ENCODE measurements at regions not wholly inside any gene's neighbourhood (a gene's known extent, or its start where the extent isn't known, plus 50 kb on each side); places are given as distances from the start of the nearest gene placed in this dataset.

GRCh38 chr6:163665464-163665863 is 250.9 kb downstream of the QKI start:
- ATAC-seq (ENCODE audit: low FRiP score) (no peak), DNase-seq (ENCODE audit: low spot score) (no peak)
- TF ChIP-seq CTCF (IDR thresholded peaks at IDR 0.05), result no peak

- TF ChIP-seq CTCF (IDR thresholded peaks at IDR 0.05), result no peak
- DNase-seq (ENCODE audit: low spot score) (no peak), ATAC-seq (ENCODE audit: low FRiP score) (no peak)
These were observed 249.1 kb downstream of the QKI start for GRCh38 chr6:163663575-163663974.

DNA sequence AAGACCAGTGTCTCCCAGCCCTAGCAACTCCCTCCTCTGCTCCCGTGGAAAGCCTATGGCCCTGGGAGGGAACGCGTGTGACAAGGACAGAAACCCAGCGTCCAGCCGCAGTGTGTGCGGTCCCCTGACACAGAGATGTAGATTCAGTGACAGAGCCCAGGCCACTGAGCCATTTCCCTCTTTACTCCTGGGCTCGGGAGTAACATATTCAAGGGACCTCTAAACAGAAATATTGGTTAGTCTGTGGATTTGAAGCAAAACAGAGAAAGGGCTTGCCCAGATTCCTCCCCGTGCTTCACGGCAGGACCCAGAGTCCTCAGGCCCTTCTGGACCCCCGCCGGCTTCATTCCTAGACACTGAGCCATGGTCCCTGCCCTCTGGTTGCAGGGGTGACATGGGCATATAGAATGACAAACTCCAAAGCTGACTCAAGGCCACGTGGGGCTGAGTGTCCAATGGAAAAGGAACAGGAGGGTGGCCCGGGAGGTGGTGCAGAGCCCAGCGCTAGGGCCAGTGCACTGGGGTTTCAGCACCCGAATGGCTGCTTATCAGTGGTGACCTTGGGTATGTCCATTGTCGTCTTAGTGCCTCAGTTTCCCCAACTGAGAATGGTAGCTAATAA is 248.2 kb downstream of the QKI start:
- DNase-seq (ENCODE audit: low spot score) (no peak), ATAC-seq (ENCODE audit: low FRiP score) (no peak)
- no peak for TF ChIP-seq CTCF (IDR thresholded peaks at IDR 0.05)

- DNase-seq (ENCODE audit: low spot score) (no peak), ATAC-seq (ENCODE audit: low FRiP score) (no peak)
- TF ChIP-seq CTCF (IDR thresholded peaks at IDR 0.05), result no peak
These were observed 246.8 kb downstream of the QKI start for GRCh38 chr6:163661272-163661671.

GRCh38 chr6:163659803-163660202 is 245.3 kb downstream of the QKI start:
- no peak for ATAC-seq (ENCODE audit: low FRiP score)
- no peak for DNase-seq (ENCODE audit: low spot score)
- TF ChIP-seq CTCF (IDR thresholded peaks at IDR 0.05), result no peak

DNA sequence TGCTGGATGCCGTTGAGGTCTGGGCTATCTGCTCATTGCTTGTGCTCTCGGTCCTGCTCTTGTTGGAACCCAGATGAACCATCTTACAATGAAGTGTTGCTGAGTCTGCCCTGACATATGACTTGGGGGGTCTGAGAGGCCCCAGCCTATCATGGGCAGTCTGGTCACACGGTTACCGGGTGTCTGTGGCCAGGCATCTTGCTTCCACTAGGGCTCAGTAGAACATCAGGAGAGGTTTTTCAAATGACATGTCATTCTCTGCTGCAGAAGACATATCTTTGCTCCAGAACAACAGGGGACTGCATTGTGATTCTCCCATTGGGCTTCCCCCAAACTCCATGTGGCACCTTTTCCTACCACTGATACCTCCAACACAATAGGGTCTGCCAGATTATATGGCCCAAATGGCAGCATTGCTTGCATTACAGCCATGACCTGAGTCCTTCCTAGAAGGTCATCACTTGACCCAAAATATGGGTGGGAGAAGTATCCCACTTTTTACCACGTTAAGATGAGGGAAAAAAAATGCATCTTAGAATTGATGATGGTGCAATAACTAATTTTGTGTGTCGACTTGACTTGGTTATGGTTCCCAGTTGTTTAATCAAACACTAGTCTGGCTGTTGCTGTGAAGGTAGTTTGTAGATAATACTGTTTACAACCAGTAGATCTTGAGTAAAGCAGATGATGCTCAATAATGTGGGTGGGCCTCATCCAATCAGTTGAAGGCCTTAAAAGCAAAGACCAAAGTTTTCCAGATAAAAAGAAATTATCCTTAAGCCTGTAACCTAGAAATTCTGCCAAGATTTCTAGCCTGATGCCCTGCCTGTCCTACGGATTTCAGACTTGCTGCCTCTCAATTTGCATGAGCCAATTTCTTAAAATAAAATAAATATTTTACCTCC is 241.0 kb downstream of the QKI start:
- DNase-seq (ENCODE audit: low spot score) (no peak), ATAC-seq (ENCODE audit: low FRiP score) (no peak)
- no peak for TF ChIP-seq CTCF (IDR thresholded peaks at IDR 0.05)
